Left lung (tissue), 4 donors: ENCODE measurements at regions not wholly inside any gene's neighbourhood (a gene's known extent, or its start where the extent isn't known, plus 50 kb on each side); places are given as distances from the start of the nearest gene placed in this dataset.

Experiments
- ATAC-seq: fragments of 200-7000 bp; cut with Tn5 transposase; one replicate; pipeline ENCODE4 v1.9.1; 2020; ENCODE audit warnings: moderate library complexity
- DNase-seq, 4 donors: peaks; one replicate each; pipeline ENCODE4 v3.0.0-alpha.2; 2013 to 2020
- H3K27ac ChIP-seq, 2 donors: fragments of 200-600 bp; sonication (generic) in 1 of 2; one replicate each; pipeline versions ENCODE4 v1.5.0 to v1.8.0; 2020 to 2021
- H3K27me3 ChIP-seq, 2 donors: fragments of 200-600 bp; sonication (generic) in 1 of 2; one replicate each; pipeline versions ENCODE4 v1.5.0 to v1.8.0; 2020 to 2021
- H3K36me3 ChIP-seq, 2 donors: fragments of 200-600 bp; sonication (generic) in 1 of 2; one replicate each; pipeline versions ENCODE4 v1.5.0 to v1.8.0; 2020 to 2021
- H3K4me1 ChIP-seq, 2 donors: fragments of 200-600 bp; one replicate each; pipeline ENCODE4 v1.8.0; 2021
- H3K4me3 ChIP-seq, 2 donors: fragments of 200-600 bp; sonication (generic) in 1 of 2; one replicate each; pipeline versions ENCODE4 v1.5.0 to v1.8.0; 2020 to 2021; ENCODE audit warnings: mild to moderate bottlenecking in 1 of 2
- H3K9me3 ChIP-seq, 2 donors: fragments of 200-600 bp; sonication (generic) in 1 of 2; one replicate each; pipeline versions ENCODE4 v1.5.0 to v1.8.0; 2020 to 2021
- intact Hi-C, 2 donors: fragments of 100-400 bp; cut with DNase I; formaldehyde crosslinking; loops; one replicate each; pipeline versions ENCODE4 v1.11.2 to v1.14.2; 2022
- TF ChIP-seq, protein P1 (sequence below), 2 donors: fragments of 200-600 bp; sonication (generic) in 1 of 2; IDR thresholded peaks; one replicate each; pipeline versions ENCODE4 v1.5.0 to v1.8.0; 2021; ENCODE audit warnings: antibody characterized with exemption in 2 of 2
- donor health status: DM: no; HTN: yes; CAD: no.
- donor health status: DM: no; HTN: no; CAD: no.

DNA sequence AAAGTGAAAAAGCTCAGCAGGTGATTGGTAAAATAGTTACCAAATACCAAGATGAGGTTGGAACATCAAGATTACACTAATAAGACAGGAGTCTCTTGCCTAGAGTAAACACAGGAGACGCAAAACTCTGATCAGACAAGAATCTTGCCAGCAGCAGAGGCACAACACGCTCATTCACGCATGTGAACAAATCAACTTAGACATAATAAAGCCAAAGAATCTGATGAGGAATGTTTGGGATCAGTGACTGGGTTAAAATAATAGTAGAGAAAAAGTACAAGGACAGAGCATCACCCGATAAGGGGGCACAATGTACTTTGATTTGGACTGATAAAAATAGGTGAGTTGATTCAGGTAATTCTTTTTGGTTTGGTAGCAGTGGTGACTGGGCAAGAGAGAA, 159.5 kb upstream of the GRIP1 start:
- H3K4me1 ChIP-seq = no peaks in the 10 kb centered on the region
- H3K27ac ChIP-seq = no peak overlapping the region
- H3K36me3 ChIP-seq = no peaks in the 10 kb centered on the region
- TF ChIP-seq, protein P1, sequence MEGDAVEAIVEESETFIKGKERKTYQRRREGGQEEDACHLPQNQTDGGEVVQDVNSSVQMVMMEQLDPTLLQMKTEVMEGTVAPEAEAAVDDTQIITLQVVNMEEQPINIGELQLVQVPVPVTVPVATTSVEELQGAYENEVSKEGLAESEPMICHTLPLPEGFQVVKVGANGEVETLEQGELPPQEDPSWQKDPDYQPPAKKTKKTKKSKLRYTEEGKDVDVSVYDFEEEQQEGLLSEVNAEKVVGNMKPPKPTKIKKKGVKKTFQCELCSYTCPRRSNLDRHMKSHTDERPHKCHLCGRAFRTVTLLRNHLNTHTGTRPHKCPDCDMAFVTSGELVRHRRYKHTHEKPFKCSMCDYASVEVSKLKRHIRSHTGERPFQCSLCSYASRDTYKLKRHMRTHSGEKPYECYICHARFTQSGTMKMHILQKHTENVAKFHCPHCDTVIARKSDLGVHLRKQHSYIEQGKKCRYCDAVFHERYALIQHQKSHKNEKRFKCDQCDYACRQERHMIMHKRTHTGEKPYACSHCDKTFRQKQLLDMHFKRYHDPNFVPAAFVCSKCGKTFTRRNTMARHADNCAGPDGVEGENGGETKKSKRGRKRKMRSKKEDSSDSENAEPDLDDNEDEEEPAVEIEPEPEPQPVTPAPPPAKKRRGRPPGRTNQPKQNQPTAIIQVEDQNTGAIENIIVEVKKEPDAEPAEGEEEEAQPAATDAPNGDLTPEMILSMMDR (IDR thresholded peaks at IDR 0.05) = no peak
- intact Hi-C loops = no loop called here
- H3K9me3 ChIP-seq = no peaks in the 10 kb centered on the region
- H3K27me3 ChIP-seq = no peaks in the 10 kb centered on the region
- DNase-seq = no peak
- ATAC-seq = no peak
- no peak overlapping the region for H3K4me3 ChIP-seq

DNA sequence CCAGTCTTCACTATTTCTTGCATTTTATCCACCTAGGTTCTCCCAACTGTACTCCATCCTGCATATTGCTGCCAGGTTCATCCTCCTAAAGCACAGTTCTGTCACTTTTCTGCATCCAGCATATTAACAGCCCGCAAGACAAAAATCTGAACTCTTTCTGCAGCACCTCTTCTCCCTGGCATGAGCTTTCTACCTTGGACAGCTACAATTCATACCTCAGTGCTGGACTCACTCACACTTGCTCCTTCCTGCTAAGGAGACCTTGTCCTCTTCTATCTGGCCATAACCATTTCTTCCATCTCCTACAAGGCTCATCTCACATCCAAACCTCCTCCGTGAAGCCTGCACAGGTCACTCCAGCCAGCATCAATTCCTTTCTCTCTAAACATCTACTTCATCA, 170.1 kb upstream of the GRIP1 start:
- DNase-seq (no peak), ATAC-seq (no peak)
- Histone ChIP-seq H3K4me1 (no peaks in the 10 kb centered on the region), H3K9me3 (no peaks in the 10 kb centered on the region), H3K27ac (no peak overlapping the region), H3K36me3 (no peaks in the 10 kb centered on the region), H3K27me3 (no peaks in the 10 kb centered on the region), H3K4me3 (no peak overlapping the region)
- TF ChIP-seq, protein P1 (IDR thresholded peaks at IDR 0.05) = no peak
- intact Hi-C loops = no loop called here

DNA sequence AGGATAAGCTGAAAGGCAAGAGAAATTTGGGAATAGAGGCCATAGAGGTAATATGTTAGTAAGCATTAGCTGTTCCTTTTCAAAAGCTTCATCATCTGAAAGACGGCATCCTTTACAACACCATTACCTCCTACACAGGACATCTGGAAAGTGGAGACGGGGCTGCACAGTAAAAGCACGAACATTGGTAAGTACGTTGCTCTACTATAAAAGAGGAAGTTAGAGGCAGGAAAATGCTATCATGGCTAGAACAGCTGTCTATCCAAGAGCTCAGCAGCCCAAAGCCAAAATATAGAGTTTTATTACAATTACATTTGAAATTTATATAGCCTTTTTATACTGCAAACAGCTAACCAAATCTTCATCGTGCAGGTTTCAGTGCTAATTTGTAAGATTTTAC, 172.3 kb upstream of the GRIP1 start:
- no peak overlapping the region for H3K27ac ChIP-seq
- H3K36me3 ChIP-seq = no peaks in the 10 kb centered on the region
- H3K4me3 ChIP-seq = no peak overlapping the region
- DNase-seq (no peak), ATAC-seq (no peak)
- H3K4me1 ChIP-seq = no peaks in the 10 kb centered on the region
- intact Hi-C loops = no loop called here
- no peaks in the 10 kb centered on the region for H3K9me3 ChIP-seq
- H3K27me3 ChIP-seq = no peaks in the 10 kb centered on the region
- TF ChIP-seq, protein P1 (IDR thresholded peaks at IDR 0.05) = no peak

DNA sequence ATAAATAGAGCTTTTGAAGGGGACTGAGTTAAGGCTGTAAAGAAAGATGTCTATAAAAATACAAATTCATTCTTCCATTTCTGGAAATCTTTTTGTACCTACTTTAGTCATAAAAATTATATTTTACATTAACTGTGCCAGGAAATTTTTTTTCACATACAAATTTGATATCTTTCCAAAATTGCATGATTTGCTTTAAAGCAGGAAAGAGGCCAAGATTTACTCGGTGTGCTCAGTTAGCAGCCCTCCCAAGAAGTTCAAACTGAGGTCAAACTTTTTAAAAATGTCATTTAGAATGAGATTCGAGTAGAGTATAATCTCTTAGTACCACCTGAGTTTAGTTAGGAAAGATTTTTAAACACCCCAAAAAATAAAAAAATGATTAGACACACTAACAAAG, 173.2 kb upstream of the GRIP1 start:
- Histone ChIP-seq H3K9me3 (no peaks in the 10 kb centered on the region), H3K4me3 (no peak overlapping the region), H3K36me3 (no peaks in the 10 kb centered on the region), H3K27me3 (no peaks in the 10 kb centered on the region), H3K27ac (no peak overlapping the region), H3K4me1 (no peaks in the 10 kb centered on the region)
- intact Hi-C loops = no loop called here
- TF ChIP-seq, protein P1 (IDR thresholded peaks at IDR 0.05) = no peak
- DNase-seq (peak in 1 of 4 donors; percentile 10), ATAC-seq (no peak)

DNA sequence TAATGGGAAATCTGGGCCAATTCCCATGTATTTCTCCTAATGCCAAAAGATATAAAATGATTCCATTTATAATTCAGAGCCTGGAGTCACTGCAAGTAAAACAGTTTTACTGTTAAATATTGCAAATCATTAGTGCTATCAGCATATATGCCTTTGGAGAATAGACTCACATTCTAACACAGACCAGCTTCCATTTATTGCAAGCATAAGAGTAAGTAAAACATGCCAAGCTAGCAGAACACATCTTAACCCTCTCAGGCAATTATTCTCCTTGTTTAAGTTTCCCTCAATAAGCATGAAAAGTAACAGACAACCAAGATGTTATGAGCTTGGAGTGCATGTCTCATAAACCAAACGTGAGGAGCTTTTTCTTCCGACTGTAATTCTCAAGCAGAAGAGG, 173.9 kb upstream of the GRIP1 start:
- no peaks in the 10 kb centered on the region for H3K36me3 ChIP-seq
- H3K27me3 ChIP-seq = no peaks in the 10 kb centered on the region
- ATAC-seq = no peak
- intact Hi-C loops = no loop called here
- TF ChIP-seq, protein P1 (IDR thresholded peaks at IDR 0.05) = no peak
- H3K27ac ChIP-seq = no peak overlapping the region
- no peaks in the 10 kb centered on the region for H3K4me1 ChIP-seq
- no peak overlapping the region for H3K4me3 ChIP-seq
- H3K9me3 ChIP-seq = no peaks in the 10 kb centered on the region
- DNase-seq = no peak
